ENCODE measurements at regions not wholly inside any gene's neighbourhood (a gene's known extent, or its start where the extent isn't known, plus 50 kb on each side); places are given as distances from the start of the nearest gene placed in this dataset.

- Histone ChIP-seq H3K9me3 (ENCODE audit: control insufficient read depth in 4 of 4, low read length in 3 of 4) (peaks cover 0 to 3% (median 0%) of the 10 kb centered on the region in 4 donors), H3K27ac (ENCODE audit: low read depth in 1 of 2, low read length in 2 of 2) (no peak overlapping the region), H3K4me3 (ENCODE audit: low read depth in 1 of 3, low read length in 3 of 3) (no peak overlapping the region), H3K27me3 (ENCODE audit: control insufficient read depth in 4 of 4, insufficient read depth in 4 of 4, low read length in 3 of 4) (no peaks in the 10 kb centered on the region), H3K36me3 (ENCODE audit: control insufficient read depth in 4 of 4, insufficient read depth in 3 of 4, low read depth in 1 of 4, low read length in 3 of 4) (no peaks in the 10 kb centered on the region), H3K9ac (ENCODE audit: low read depth in 1 of 2, low read length in 2 of 2) (no peak overlapping the region), H3K4me1 (ENCODE audit: control insufficient read depth in 4 of 4, insufficient read depth in 4 of 4, low read length in 3 of 4) (peaks cover 2 to 34% (median 14%) of the 10 kb centered on the region in 4 donors)
- WGBS, result 94% methylated on average over 14 of the region's 14 CpGs
- DNase-seq (ENCODE audit: low spot score), result no peak
- TF ChIP-seq RXRA (IDR thresholded peaks at IDR 0.05), result no peak
- TF ChIP-seq EGR1 (IDR thresholded peaks at IDR 0.05; ENCODE audit: low read depth in 2 of 2), result no peak
- TF ChIP-seq GABPA (IDR thresholded peaks at IDR 0.05 in 1 of 2, conservative IDR thresholded peaks at IDR 0.05 in 1 of 2), result no peak
- no peak for TF ChIP-seq NR2F2 (IDR thresholded peaks at IDR 0.05)
- TF ChIP-seq ZBTB33 (IDR thresholded peaks at IDR 0.05), result no peak
- no peak for TF ChIP-seq CTCF (IDR thresholded peaks at IDR 0.05; ENCODE audit: low read depth, low read length, missing input control)
- TF ChIP-seq HNF4A (conservative IDR thresholded peaks at IDR 0.05), result no peak
- no peak for TF ChIP-seq HNF4G (IDR thresholded peaks at IDR 0.05)
Measured at GRCh38 chr6:27812805-27813492, 99.2 kb downstream of the OR2B2 start.

GRCh38 chr6:27812078-27812804 is 100.0 kb downstream of the OR2B2 start:
- WGBS, result 84% methylated on average over 6 of the region's 6 CpGs
- DNase-seq (ENCODE audit: low spot score), result no peak
- Histone ChIP-seq H3K27me3 (ENCODE audit: control insufficient read depth in 4 of 4, insufficient read depth in 4 of 4, low read length in 3 of 4) (no peaks in the 10 kb centered on the region), H3K36me3 (ENCODE audit: control insufficient read depth in 4 of 4, insufficient read depth in 3 of 4, low read depth in 1 of 4, low read length in 3 of 4) (no peaks in the 10 kb centered on the region), H3K4me3 (ENCODE audit: low read depth in 1 of 3, low read length in 3 of 3) (no peak overlapping the region), H3K9ac (ENCODE audit: low read depth in 1 of 2, low read length in 2 of 2) (no peak overlapping the region), H3K27ac (ENCODE audit: low read depth in 1 of 2, low read length in 2 of 2) (no peak overlapping the region), H3K4me1 (ENCODE audit: control insufficient read depth in 4 of 4, insufficient read depth in 4 of 4, low read length in 3 of 4) (peaks cover 2 to 40% (median 14%) of the 10 kb centered on the region in 4 donors), H3K9me3 (ENCODE audit: control insufficient read depth in 4 of 4, low read length in 3 of 4) (peaks cover 0 to 3% (median 0%) of the 10 kb centered on the region in 4 donors)
- TF ChIP-seq JUND (IDR thresholded peaks at IDR 0.05) (no peak), REST (IDR thresholded peaks at IDR 0.05) (no peak), TAF1 (conservative IDR thresholded peaks at IDR 0.05) (no peak), GABPA (IDR thresholded peaks at IDR 0.05 in 1 of 2, conservative IDR thresholded peaks at IDR 0.05 in 1 of 2) (no peak), MAX (IDR thresholded peaks at IDR 0.05) (no peak), HNF4A (conservative IDR thresholded peaks at IDR 0.05) (no peak), RAD21 (IDR thresholded peaks at IDR 0.05) (no peak), EGR1 (IDR thresholded peaks at IDR 0.05; ENCODE audit: low read depth in 2 of 2) (no peak), FOXA2 (IDR thresholded peaks at IDR 0.05) (no peak), SP1 (IDR thresholded peaks at IDR 0.05) (no peak), YY1 (IDR thresholded peaks at IDR 0.05) (no peak), FOXA1 (IDR thresholded peaks at IDR 0.05) (no peak), NR2F2 (IDR thresholded peaks at IDR 0.05) (no peak), CTCF (IDR thresholded peaks at IDR 0.05; ENCODE audit: low read depth, low read length, missing input control) (no peak), RXRA (IDR thresholded peaks at IDR 0.05) (no peak), ZBTB33 (IDR thresholded peaks at IDR 0.05) (no peak)
